Suppressor macrophage treated with lipopolysaccharide for 4 hours (primary cell): ENCODE measurements at regions not wholly inside any gene's neighbourhood (a gene's known extent, or its start where the extent isn't known, plus 50 kb on each side); places are given as distances from the start of the nearest gene placed in this dataset.
"Not testable (repeated sequence)": the region's sequence is repeated elsewhere in the genome, so short reads cannot be mapped to it uniquely, and the experiment has no call there.

Experiments
- DNase-seq: peaks from one replicate; pipeline ENCODE4 v3.0.0-alpha.2; 2020

DNA sequence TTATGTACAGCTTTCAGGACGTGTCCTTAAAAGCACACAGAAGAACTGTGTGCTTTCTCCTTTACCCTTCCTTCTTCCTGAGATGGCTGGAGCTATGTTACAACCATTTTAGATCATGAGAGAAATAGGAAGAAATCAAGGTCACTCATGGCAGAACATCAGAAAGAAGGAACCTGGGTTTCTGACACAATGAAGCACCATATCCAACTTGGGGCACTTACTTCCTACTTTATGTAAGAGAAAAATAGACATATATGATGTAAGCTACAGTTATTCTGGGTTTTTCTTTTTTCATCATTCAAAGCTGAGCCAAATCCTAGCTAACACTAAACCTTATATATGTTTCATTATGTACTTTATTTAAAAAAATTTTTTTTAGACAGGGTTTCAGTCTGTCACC lies 79.5 kb downstream of the FAM161A start:
- peak; percentile 52 for DNase-seq

GRCh38 chr2:61771904-61772845 lies 81.7 kb downstream of the FAM161A start:
- peak; percentile 10 for DNase-seq

GRCh38 chr2:61770746-61771145 lies 83.1 kb downstream of the FAM161A start:
- no peak for DNase-seq

GRCh38 chr2:61770298-61770697 lies 83.6 kb downstream of the FAM161A start:
- no peak for DNase-seq

- DNase-seq: no peak
Observed at GRCh38 chr2:61769093-61769675, 84.7 kb downstream of the FAM161A start.

DNA sequence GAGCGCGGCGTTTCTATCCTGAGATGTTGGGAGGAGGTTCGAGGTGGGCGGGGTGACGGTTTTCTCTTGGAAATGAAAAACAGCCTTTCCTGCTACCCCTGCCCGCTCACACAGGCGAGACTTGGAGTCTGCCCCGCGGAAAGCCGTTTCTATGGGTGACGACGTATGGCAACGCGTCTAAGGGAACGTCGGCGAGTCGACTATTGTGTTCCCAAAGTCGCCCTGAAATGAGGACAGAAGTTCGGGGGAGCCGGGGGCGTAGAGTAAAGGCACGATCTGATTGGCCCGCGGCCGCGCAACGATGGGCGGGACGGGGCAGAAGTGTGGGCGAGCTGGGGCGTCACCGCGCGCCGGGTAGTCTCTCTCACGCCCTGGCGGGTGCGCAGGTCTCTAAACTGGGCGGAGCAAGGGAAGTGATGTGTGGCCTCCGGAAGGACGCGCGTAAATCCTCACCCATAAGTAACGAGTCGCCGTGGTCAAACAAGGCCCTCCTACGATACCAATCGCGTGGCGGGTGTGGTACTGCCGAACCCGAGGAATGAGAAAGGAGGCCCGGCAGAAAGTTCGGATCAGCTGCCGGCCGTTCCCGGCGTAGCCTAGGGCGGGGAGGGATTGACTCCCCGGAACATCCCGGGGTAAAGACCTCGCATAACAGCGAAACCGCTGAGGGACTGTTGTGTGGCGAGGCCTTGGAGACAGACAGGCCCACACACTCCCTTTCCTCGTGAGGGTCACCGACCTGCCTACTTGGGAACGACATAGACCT lies 89.6 kb downstream of the FAM161A start:
- DNase-seq: peak; percentile 99

DNA sequence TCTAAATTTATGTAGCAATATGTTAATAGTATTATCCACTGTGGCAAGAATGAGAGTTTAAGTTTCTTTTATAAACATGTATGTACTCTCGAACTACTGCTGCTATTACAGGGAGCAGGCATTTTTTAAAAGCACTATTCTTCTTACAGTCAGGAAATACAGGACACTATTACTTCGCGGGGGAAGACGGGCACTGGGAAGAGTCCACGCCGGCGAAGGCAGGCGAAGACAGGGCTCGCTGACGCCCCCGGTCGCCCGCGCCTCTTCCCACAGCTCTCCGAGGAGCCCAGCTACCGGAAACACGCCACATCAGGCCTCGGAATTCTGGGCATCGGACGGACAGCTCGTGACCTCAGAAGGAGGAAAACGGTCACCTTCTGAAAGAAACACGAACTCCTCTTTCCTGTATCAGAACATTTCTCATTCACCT lies 90.2 kb downstream of the FAM161A start:
- DNase-seq: peak; percentile 79

DNA sequence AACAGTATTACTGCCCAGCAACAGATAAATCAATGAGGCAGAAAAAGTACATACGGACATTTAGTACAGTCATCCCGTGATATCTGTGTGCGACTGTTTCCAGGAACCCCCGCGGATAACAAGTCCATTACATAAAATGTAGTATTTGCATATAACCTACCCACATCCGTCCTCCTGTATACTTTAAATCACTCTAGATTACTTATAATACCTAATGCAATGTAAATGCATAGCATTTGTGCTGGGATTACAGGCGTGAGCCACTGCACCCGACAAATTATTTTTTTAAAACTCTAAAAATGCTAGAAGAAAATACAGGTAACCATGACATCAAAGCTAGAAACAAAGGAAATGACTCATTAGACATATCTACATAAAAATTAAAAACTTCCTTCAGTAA lies 91.6 kb downstream of the FAM161A start:
- DNase-seq: no peak

GRCh38 chr2:61759718-61760117 lies 94.1 kb downstream of the FAM161A start:
- DNase-seq: peak; percentile 66

GRCh38 chr2:61759005-61759404 lies 94.9 kb downstream of the FAM161A start:
- peak; percentile 66 for DNase-seq

GRCh38 chr2:61758159-61758558 lies 95.7 kb downstream of the FAM161A start:
- no peak for DNase-seq

DNA sequence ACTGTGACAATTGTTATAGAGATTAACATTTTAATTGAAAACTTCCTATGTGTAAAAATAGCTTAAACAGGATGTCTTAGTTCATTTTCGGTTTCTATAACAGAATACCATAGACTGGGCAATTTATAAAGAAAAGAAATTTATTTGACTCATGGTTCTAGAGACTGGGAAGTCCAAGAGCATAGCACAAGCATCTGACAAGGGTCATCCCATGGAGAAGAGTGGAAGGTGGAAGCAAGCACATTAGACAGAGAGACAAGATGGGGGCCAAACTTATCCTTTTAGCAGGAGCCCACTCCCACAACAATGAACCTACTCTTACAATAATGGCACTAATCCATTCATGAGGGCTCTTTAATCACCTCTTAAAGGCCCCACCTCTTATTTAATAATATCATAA lies 100.3 kb downstream of the FAM161A start:
- no peak for DNase-seq

GRCh38 chr2:61750624-61751023 lies 103.2 kb downstream of the FAM161A start:
- no peak for DNase-seq

DNA sequence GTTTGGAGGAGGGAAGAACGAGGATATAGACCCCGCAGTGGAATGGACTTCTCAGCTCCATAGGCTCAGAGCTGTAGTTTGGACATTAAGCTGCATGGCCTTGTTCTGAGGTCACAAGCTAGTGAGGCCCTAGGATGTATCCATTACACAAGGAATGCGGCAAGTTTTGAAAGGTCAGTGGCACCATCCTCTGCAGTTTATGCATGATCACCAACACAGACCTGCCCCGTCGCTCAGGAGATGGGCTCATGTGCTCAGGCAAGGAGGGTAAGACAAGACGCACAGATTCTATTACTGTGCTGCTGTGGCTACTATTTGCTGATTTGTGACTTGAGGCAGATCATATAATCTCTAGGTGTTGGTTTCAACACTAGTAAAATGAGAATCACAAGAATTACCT lies 110.9 kb downstream of the FAM161A start:
- no peak for DNase-seq

- DNase-seq: no peak
Observed at GRCh38 chr2:61737841-61738240, 116.0 kb downstream of the FAM161A start.

GRCh38 chr2:61736953-61737352 lies 116.9 kb downstream of the FAM161A start:
- DNase-seq: no peak

- DNase-seq: no peak
Observed at GRCh38 chr2:61733563-61733962, 120.3 kb downstream of the FAM161A start.

- no peak for DNase-seq
Observed at GRCh38 chr2:61732787-61733186, 121.1 kb downstream of the FAM161A start.

DNA sequence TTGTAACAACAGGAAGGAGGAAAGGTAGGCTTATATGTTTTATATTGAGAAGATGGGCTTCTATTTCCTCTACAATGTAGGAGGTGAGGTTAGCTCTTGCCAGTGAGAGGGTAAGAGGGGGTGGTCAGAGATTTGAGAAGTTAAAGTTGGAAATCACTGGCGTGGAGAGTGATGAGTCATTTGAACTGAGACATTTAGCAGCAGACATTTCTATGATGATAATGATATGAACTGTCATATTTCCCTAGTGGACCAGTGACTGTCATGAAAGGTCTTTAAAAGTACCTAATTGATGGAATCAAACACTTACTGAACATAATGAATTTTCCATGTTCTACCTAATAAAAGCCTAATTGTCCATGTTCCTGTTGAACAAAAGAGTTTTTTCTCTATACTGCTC lies 126.1 kb downstream of the FAM161A start:
- peak; percentile 38 for DNase-seq

- DNase-seq: peak; percentile 14
Observed at GRCh38 chr2:61726456-61727209, 127.2 kb downstream of the FAM161A start.

- not testable (repeated sequence) for DNase-seq
Observed at GRCh38 chr2:61723364-61723763, 130.5 kb downstream of the FAM161A start.

DNA sequence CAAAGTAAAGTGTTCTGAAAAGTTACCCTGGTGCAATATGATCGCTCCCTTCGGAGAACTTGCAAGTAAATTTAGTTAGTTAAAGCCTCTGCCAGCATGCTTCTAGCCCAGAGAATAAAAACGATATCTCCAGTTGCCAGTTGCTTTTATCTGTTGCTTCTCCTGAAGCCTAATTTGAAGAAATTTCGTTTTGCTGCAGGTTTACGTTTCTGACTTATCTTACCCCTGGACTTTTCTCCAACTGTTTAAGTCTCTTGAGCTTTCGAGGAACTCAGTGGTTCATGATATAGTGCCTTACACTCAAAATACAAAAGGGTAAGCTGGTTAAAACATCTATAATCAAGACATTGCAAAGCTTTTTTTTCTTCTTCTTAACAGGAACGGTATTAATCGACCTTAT lies 131.1 kb downstream of the FAM161A start:
- DNase-seq: no peak

DNA sequence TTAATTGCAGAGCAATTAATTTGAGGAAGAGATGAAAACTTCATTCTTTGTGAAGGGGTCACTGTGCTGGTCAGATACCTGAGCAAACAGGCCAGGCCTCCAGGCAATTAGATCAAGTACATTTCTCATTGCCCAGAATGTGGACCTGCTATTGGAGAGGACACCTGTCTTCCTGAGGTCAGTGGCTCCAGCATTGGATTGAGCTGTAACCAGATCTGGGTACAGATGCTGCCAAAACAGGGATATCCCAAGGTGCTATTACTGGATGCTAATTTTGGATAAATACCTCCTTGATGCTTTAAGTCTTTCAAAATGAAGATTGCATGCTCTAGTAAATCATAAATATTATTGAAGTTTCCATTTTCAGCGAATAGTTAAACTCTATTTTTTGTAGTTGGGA lies 131.5 kb downstream of the FAM161A start:
- DNase-seq: no peak
